Smooth muscle cell (in vitro differentiated cells): ENCODE measurements at regions not wholly inside any gene's neighbourhood (a gene's known extent, or its start where the extent isn't known, plus 50 kb on each side); places are given as distances from the start of the nearest gene placed in this dataset.

Source experiments
- DNase-seq: peaks from one replicate; lab custom pipeline; 2025; ENCODE audit not compliant: unreplicated experiment; lab: John Stamatoyannopoulos, UW
- H2AFZ ChIP-seq: fragments of 200-600 bp; sonication (generic); 2 replicates; pipeline ENCODE4 v1.6.0; 2016; ENCODE audit warnings: antibody characterized with exemption, low read depth, mild to moderate bottlenecking
- H3F3A ChIP-seq: fragments of 200-600 bp; sonication (generic); 2 replicates; pipeline ENCODE4 v1.6.0; 2017; ENCODE audit warnings: antibody characterized with exemption, low read depth
- H3K27ac ChIP-seq: fragments of 200-600 bp; sonication (generic); 2 replicates; pipeline ENCODE4 v1.5.1; 2016; ENCODE audit warnings: low read depth, mild to moderate bottlenecking
- H3K27me3 ChIP-seq: fragments of 200-600 bp; sonication (generic); 2 replicates; pipeline ENCODE4 v1.6.1; 2016; ENCODE audit warnings: low read depth, mild to moderate bottlenecking
- H3K36me3 ChIP-seq: fragments of 200-600 bp; sonication (generic); 2 replicates; pipeline ENCODE4 v1.5.1; 2016; ENCODE audit warnings: low read depth
- H3K4me1 ChIP-seq: fragments of 200-600 bp; sonication (generic); 2 replicates; pipeline ENCODE4 v1.5.1; 2016; ENCODE audit warnings: low read depth
- H3K4me2 ChIP-seq: fragments of 200-600 bp; sonication (generic); 2 replicates; pipeline ENCODE4 v1.6.0; 2016; ENCODE audit warnings: mild to moderate bottlenecking
- H3K4me3 ChIP-seq: fragments of 200-600 bp; sonication (generic); 2 replicates; pipeline ENCODE4 v1.5.1; 2016; ENCODE audit warnings: mild to moderate bottlenecking
- H3K79me2 ChIP-seq: fragments of 200-600 bp; sonication (generic); 2 replicates; pipeline ENCODE4 v1.6.0; 2016; ENCODE audit warnings: low read depth, mild to moderate bottlenecking
- H3K9ac ChIP-seq: fragments of 200-600 bp; sonication (generic); 2 replicates; pipeline ENCODE4 v1.6.0; 2016; ENCODE audit warnings: low read depth
- H3K9me3 ChIP-seq: fragments of 200-600 bp; sonication (generic); replicated peaks from 2 replicates; pipeline ENCODE4 v1.5.1; 2016; ENCODE audit warnings: low read depth
- H4K20me1 ChIP-seq: fragments of 200-600 bp; sonication (generic); 2 replicates; pipeline ENCODE4 v1.6.0; 2016; ENCODE audit warnings: low read depth
- WGBS: methylation state at CpG from one replicate; pipeline ENCODE4 v1.1.7; 2016; ENCODE audit warnings: low lambda C conversion rate; 5-methylcytosine and 5-hydroxymethylcytosine counted together
- TF ChIP-seq, protein P1 (sequence below): fragments of 200-600 bp; sonication (generic); IDR thresholded peaks from 2 replicates; pipeline ENCODE4 v1.5.1; 2017; ENCODE audit warnings: borderline replicate concordance, mild to moderate bottlenecking, antibody characterized with exemption; ENCODE audit not compliant: insufficient read depth, poor library complexity, severe bottlenecking

DNA sequence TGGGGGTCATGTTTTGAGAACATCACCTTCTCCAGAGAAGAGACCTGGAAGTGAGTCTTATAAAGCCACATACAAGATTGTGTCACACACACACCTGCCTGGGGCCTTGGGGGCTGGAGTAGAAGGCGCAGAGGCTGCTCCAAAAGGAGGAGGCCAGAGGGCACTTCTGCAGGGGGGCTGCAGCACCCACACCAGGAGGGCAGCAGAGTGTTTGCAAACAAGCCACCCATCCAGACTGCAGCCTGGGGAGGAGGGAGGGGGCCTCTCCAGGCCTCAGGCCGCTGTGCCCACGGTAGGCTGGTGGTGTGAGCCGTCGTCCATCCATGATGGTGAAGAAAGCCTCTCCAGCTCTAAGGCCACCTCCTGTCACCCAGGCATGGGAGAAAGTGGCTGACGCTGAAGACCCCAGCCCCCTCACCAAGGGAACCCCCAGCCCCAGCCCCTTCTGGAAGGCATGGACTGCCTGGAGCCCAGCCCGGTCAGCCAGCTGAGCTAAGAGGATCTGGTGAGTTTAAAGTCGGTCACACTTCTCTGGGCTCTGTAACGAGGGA lies 77.5 kb downstream of the FOXL3 start:
- no peaks in the 10 kb centered on the region for H3K9me3 ChIP-seq
- H3F3A ChIP-seq, result peaks cover 2% of the 10 kb centered on the region
- H3K4me2 ChIP-seq, result peak overlapping the region; percentile 68
- peak overlapping the region; percentile 64 for H3K27ac ChIP-seq
- no peak overlapping the region for H2AFZ ChIP-seq
- H3K79me2 ChIP-seq, result no peaks in the 10 kb centered on the region
- TF ChIP-seq, protein P1, sequence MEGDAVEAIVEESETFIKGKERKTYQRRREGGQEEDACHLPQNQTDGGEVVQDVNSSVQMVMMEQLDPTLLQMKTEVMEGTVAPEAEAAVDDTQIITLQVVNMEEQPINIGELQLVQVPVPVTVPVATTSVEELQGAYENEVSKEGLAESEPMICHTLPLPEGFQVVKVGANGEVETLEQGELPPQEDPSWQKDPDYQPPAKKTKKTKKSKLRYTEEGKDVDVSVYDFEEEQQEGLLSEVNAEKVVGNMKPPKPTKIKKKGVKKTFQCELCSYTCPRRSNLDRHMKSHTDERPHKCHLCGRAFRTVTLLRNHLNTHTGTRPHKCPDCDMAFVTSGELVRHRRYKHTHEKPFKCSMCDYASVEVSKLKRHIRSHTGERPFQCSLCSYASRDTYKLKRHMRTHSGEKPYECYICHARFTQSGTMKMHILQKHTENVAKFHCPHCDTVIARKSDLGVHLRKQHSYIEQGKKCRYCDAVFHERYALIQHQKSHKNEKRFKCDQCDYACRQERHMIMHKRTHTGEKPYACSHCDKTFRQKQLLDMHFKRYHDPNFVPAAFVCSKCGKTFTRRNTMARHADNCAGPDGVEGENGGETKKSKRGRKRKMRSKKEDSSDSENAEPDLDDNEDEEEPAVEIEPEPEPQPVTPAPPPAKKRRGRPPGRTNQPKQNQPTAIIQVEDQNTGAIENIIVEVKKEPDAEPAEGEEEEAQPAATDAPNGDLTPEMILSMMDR, result no peak
- H3K36me3 ChIP-seq, result no peaks in the 10 kb centered on the region
- no peak overlapping the region for H3K4me3 ChIP-seq
- H3K27me3 ChIP-seq, result no peaks in the 10 kb centered on the region
- 87% methylated on average over 9 of the region's 9 CpGs for WGBS
- DNase-seq, result no peak
- no peaks in the 10 kb centered on the region for H4K20me1 ChIP-seq
- no peak overlapping the region for H3K9ac ChIP-seq
- no peaks in the 10 kb centered on the region for H3K4me1 ChIP-seq

DNA sequence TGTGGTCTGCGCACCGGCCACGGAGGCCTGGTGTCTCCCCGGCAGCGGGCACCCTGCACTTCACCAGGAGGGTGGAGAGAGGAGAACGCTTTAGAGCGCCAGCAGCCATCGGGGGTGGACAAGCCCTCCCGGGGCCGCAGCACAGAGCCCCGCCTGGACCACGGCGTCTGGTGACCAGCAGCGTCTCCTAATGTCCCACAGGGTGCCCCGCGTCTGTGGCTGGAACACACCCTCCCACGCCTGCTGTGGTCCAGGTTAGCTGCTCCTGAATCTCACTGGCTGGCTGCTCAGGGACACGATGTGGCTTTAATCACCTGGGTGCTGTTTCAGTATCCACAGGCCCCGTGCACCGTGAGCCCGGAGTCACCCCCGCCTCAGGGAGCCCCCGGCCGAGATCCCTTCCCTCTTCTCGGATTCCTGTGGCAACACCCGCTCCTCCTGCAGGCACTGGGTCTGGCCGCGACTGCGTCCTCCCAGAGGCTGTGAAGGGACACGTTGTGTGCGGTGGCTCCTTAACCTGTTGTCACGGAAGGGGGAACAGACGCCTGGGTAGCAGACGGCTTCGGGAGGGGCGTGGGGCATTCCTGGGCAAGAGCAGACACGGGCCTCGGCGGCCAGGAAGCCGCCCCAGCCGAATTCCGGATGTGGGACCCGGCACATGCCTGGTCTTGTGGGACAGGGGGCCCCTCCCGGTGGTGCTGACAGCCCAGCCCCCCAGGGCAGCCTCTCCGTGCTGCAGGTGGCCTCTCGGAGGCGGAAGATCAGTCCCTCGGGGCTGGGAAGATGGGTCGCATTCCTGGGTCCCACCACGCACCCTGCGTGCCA lies 78.9 kb downstream of the FOXL3 start:
- no peak overlapping the region for H3K4me3 ChIP-seq
- H3K36me3 ChIP-seq, result no peaks in the 10 kb centered on the region
- WGBS, result 77% methylated on average over 50 of the region's 51 CpGs
- peak overlapping the region; percentile 38 for H3K27ac ChIP-seq
- H2AFZ ChIP-seq, result no peak overlapping the region
- no peaks in the 10 kb centered on the region for H4K20me1 ChIP-seq
- peaks cover 2% of the 10 kb centered on the region for H3F3A ChIP-seq
- no peak for DNase-seq
- no peaks in the 10 kb centered on the region for H3K79me2 ChIP-seq
- H3K4me2 ChIP-seq, result no peak overlapping the region
- no peak overlapping the region for H3K9ac ChIP-seq
- no peaks in the 10 kb centered on the region for H3K9me3 ChIP-seq
- TF ChIP-seq, protein P1, result no peak
- no peaks in the 10 kb centered on the region for H3K27me3 ChIP-seq
- peaks cover 6% of the 10 kb centered on the region for H3K4me1 ChIP-seq

DNA sequence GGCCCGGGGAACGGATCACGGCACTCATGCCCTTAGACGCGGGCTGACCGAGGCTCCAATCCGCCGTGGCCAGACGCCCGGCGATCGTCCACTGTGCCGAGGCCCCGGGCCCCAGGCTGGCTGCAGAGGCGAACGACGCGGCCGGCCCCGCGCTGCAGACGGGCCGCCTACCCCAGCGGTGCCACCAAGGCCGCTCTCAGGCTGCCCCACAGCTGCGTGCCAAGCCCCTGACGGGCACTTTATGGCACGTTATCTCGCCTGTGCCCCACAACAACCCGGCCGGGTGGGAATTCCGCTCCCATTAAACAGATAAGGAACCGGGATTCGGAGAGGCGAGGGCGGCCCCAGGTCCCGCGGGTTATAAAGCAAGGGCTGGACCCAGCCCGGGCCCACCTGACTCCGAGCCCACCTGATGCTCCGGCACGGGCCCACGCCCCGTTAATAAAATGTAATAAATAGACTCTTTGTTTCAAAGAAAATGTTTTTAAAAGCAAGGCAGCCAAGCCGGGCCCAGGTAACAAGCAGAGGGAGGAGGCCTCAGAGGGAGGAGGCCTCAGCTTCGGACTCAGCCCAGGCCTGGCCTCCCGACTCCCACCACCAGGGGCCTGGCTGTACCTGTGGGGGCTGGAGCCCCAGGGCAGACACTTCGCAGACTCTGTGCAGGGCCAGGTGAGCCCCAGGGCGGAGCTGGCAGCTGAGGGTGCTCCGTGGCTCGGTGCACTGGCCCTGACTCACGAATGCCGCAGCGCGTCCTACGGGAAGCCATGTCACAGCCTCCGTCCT lies 79.7 kb downstream of the FOXL3 start:
- H3K9ac ChIP-seq, result no peak overlapping the region
- H3K9me3 ChIP-seq, result no peaks in the 10 kb centered on the region
- H3K4me2 ChIP-seq, result no peak overlapping the region
- H3K79me2 ChIP-seq, result no peaks in the 10 kb centered on the region
- no peaks in the 10 kb centered on the region for H3K36me3 ChIP-seq
- H2AFZ ChIP-seq, result no peak overlapping the region
- peak overlapping the region; percentile 59 for H3K27ac ChIP-seq
- DNase-seq, result no peak
- H3K4me3 ChIP-seq, result no peak overlapping the region
- no peaks in the 10 kb centered on the region for H4K20me1 ChIP-seq
- no peaks in the 10 kb centered on the region for H3K27me3 ChIP-seq
- TF ChIP-seq, protein P1, result no peak
- peaks cover 2% of the 10 kb centered on the region for H3F3A ChIP-seq
- WGBS, result 87% methylated on average over 48 of the region's 57 CpGs
- peaks cover 6% of the 10 kb centered on the region for H3K4me1 ChIP-seq
